ENCODE measurements at regions not wholly inside any gene's neighbourhood (a gene's known extent, or its start where the extent isn't known, plus 50 kb on each side); places are given as distances from the start of the nearest gene placed in this dataset.
"Not testable (repeated sequence)": the region's sequence is repeated elsewhere in the genome, so short reads cannot be mapped to it uniquely, and the experiment has no call there.

DNA sequence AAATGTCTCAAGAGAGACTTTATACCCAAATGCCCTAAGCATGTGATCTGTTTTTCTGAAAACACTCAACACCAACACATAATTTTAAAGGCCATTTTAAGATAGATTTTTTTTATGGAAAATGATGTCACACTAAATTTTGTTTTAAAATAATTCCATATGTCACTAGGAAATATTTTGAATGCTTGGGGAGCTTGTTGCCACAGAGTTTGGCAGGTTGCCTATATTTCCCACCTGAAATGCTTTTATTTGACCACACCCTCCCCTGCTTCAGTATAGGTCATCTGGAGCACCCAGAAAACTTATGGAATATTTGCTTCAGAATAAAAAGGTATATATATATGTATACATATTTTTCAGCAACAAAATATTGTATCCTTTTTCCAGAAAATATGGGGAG lies 180.0 kb upstream of the ANK3 start:
- no peak for DNase-seq

DNA sequence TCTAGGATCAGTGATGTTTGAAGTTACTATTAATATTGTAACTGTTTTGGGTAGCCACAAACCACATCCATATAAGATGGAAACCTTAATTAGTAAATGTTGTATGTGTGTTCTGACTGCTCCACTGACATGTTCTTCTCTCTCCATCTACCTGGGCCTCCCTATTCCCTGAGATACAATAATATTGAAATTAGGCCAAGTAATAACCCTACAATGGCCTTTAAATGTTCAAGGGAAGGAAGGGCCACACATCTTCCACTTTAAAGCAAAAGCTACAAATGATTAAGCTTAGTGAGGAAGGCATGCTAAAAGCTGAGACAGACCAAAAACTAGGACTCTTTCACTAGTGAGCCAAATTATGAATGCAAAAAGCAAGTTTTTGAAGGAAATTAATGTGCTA lies 176.4 kb upstream of the ANK3 start:
- DNase-seq: no peak

DNA sequence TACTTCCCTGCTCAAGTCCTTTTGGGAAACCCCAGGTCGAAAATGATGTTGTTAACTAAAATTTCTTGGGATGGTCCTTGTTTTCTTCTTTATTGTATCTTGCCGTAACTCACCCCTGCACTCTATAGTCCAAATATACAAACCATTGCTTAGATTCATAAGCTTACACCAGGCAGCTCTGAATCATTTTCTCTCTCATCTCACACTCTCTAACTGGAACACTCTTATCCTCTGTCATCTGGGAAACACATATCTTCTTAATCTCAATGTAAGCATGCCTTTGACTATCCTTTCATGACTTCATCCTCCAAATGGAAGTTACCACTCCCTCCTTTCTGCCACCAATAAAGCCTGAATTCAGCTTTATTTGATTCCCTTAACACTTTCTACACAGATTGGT lies 175.8 kb upstream of the ANK3 start:
- DNase-seq: no peak

DNA sequence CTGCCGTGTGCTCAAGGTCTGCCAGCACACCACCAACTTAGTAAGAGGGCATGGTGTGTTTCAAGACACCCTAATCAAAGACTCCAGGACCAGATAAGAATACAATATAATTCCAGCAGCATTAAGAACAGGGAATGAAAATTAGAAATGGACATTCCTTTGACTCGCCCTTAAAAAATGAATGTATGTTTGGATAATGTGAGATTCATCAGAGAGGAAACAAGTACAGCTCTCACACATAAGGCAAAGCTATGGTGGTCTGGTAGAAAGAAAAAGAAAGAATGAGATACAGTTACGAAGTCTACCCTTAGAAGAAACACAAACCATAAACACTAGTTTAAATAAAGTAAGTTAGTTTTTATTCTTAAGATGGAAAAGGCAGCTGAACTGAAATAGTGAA lies 174.8 kb upstream of the ANK3 start:
- no peak for DNase-seq

DNA sequence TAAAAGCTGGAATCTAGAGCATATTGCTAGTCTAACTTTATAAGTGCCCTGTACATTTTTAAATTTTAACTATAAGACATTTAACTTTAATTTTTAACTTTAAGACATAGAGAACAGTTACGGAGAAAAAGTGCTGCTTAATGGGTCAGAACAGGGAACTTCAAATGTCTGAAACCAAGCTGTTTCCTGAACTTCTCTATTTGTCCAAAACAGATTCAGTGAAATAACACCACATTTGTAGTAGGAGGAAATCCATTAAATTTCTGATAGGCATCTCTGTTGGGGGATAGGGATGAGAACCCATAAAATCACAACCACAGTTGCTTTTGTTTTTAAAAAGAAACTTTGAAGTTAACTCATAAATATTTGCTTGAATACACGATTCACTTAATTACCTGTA lies 170.8 kb upstream of the ANK3 start:
- no peak for DNase-seq

DNA sequence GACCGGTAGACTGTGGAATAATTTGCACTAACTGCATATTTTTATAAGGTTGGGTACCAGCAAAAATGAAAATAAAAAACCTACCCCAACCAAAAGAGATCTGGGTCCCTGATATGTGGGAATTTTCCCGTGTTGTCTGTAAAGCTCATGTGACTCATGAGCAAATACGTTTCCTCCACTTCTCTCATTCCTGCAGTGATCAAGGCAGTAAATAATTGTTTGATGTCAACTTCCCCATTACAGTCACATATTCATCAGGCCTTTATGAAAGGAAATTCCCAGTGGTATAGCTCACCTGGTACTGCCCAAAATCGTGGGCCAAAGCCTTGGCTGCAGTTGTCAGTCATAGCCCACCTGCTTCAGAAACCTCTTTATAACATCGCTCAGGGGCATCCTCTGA lies 166.0 kb upstream of the ANK3 start:
- no peak for DNase-seq

DNA sequence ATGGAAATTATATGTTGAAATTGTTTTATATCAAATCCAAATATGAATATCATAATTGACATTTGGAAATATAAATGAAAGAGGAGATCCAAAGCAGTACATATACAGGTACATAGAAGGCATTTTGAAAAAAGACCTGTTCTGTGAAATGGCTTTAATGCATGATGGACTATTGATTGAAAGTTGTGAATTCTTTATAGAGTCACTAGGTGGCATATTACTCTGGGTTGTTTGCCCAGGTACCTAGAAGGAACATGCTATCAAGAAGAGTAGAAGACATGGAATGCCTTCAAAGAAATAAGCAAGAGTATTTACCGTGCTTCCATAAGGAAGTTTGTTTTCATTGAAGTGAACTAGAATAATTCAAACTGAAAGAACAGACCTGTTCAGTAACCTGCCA lies 160.0 kb upstream of the ANK3 start:
- no peak for DNase-seq

DNA sequence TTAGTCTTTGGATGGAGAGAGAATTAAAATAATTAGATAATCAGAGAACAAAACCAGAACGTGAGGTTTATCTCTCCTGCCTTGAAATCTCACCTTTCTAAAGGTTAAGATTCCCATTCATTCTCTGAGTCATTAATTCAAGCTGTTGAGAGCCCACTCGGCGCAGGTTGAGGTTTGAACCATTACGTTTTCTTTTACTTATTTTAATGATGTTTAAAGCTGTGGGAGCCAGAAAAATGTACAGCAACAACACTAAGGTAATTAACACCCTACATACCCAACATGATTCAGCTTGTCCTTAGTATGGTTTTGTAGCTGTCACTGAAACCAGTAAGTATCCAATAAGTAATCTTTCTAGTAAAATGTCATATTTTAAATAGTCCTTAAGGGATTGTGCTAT lies 153.0 kb upstream of the ANK3 start:
- no peak for DNase-seq

DNA sequence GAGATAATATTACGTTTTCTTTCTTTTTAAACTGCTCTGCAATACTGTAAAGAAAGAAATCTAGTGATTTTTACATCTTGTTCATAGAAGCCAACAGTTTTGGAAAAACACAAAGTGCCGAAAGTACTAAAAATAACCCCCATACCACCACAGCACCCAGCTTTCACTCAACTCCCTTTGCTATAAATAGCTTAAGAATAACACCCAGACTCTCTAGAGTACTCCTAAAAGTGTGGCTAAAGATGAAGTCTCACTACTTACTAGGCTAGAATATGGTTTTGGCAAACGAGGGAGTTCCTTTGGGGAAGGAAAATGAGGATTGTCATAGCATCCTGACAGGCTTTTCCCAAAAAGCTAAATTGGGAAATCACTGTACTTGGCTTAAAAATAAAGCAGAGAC lies 151.8 kb upstream of the ANK3 start:
- DNase-seq: no peak

DNA sequence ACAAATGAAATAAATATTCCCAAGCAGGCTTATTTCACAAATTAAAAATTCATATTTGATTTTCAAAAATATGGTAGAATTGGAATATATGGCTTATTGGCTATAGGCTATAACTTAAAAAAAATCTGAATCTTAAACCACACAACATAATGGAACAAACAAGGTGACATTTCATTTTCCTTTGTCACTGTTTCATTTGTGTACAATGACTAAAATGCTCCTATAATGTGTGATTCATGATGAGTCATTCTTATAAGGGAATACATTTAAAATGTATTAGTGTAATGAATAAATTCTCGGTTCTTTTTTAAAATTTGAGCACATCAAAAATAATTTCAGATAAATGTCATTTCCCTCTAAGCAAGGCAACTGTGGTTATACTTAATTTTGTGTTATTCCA lies 148.0 kb upstream of the ANK3 start:
- no peak for DNase-seq

DNA sequence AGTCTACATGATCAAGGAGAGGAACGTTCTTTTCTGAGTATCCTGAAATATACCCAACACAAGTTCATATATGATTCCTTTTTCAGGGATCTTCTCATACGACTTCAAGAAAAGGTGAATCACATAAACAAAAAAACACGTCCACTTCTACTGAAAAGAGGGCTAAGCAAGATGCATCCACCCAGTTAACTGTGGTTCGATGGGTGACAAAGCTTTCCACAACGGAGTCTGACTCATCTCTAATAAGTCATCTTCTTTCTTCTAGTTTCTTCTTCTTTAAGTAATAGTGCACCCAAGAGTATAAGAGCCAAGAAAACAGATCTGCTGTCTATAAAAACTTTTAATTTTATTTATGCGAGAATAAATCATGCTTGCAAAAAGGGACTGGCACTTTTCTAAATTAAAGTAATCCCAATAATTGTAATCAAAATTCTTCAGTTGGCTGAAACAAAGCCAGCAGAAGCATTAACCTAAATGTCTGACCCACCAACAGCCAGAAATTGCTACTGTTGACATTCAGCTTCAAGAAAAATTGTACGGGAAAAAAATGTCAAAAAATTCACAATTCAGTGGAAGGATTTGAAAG lies 146.9 kb upstream of the ANK3 start:
- DNase-seq: no peak

DNA sequence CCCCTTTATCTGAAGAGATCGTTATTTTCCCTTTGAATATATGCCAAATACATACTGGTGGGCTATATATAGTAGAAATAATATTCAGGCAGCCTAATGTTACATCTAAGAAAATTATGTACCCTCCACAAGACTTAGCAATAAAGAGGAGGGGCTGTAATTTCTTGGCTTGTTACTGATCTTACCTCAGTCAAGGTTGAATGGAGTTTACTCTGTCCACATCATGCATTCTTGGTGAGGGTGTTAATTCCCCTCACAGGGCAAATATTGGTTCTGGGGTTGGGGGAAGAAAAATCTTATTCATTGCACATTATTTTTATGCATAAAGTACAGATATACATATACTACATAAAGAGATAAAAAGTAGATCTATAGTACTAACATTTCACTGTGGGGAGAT lies 145.8 kb upstream of the ANK3 start:
- DNase-seq: no peak

DNA sequence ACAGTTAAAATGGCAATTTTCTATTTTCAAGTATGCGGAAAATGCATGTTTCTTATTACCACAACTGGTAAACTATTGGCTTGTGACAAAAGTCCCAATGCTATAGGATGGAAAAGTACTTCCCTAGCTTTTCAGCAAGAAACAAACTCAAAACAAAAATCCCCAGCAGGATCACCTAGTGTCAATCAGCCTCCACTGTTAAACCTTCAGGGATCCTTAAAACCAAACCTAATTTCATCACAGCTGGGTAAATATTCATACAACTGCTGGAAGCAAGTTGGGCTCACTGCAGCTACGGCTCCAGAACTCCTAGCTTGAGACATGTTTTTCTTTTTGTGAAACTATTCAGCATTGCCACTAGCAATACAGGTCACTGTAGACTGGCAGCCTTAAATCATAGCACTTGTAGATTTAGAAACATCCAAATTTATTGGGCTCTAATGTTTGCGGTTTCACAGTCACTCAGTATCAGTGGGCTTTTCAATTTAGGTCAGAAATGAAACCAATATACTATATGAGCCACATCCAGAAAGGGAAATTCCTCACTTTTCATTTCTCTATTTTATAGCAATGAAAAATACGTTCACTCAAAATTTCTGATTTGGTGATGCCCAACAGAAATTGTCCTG lies 145.2 kb upstream of the ANK3 start:
- no peak for DNase-seq

DNA sequence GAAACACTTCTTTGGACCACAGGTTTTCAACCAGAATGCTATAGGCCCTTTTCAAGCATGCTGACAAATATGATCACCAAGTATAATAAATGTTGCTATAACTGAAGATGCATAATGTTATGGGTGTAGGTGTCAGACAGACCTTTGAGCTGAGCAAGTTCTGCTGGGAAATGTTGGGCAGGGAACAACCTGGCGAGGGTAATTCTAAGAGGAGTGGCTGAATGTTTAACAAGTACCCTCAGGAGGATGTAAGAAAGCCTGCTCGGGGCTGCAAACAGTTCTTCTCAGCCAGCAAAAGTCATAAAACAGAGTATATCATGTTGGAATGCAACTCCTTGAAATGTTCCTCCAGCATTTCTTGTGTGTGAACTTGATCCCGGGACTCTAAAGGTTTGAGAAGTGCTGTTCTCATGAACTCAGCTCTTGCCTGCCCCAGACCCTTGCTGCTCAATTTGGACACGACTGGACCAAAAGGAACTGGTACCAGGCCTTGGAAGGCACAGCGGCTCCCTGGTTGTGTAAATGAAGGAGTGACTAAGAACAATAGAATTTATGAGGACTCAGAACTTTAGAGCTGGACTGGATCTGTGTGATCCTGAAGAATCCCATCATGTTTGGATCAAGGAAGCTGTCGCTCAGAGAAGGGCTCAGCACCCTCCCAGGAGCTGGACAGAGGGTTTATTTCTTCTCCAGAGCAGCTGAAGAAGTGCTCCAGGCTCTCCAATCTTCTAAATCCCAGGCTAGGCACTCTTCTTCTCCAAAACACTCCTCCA lies 143.2 kb upstream of the ANK3 start:
- DNase-seq: no peak

DNA sequence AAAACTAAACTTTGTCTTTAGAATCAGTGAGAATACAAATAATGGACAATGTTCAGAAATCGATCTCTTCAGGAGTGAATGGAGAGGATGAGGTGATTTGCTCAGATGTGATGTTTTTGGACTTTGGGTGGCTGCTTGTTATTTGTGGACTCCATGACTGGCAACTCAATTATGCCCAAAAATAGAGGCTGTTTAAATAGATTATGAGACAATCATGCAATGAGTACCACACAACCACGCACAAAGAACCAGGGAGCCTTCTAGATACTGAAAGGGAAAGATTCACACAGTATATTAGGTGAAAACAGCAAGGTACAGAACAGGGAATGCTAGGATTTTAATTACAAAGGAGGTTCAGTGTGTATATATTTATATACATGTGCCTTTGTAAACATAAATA lies 141.3 kb upstream of the ANK3 start:
- DNase-seq: no peak

DNA sequence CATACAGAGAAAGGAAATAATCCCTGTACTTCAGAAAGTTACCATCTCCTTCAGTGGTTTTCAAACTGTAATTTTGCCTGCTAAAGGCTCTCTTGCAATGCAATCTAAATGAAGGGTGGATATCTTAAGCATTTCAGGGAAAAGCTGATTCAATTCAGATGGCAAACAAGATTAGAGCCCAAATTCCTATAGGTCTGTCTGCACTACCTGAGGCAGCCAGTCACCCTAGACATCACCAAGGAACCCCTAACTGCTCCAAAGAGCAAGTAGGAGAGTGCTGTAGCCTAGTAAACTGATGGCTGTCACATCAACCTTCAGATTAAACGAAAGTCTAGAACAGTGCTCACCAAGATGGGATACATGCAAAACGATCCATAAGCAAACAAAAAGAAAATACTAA lies 138.0 kb upstream of the ANK3 start:
- DNase-seq: no peak

DNA sequence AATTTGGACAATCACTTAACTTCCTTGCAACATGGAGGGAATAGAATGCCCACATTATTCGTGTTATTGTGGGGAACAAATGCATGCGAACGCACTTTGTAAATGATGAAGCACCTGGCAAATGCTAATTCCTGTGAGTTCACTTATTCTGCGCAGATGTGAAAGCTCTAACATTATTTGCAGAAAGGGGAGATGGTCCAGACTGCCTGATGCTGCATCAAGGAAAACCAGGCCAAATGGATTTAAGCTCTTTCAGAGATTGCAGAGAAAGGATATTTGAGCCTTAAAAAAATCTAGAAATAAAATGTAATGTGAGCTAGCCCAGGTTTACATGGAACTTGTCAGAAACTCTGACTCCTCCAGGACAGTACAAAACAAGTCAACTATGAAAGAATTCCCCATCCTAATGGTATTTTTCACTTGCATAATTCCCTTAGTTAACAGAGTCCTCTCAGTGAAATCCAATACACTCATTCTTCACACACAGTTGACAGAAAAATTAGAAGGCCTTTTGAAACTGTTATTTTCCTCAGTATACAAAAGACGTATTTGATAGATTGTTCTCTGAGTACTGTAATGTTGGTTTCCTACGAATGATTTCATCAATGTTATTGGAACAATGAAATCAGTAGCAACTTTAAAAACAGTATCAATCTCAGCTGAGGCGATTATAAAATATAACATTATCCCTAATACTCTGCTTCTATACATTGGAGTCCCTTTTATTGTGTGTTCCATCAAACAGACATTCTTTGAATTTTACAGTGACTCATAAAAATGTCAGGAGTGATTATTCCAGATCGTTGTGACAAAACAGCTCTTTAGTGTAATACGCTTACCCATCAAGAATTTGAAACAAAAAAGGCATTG lies 136.3 kb upstream of the ANK3 start:
- no peak for DNase-seq

DNA sequence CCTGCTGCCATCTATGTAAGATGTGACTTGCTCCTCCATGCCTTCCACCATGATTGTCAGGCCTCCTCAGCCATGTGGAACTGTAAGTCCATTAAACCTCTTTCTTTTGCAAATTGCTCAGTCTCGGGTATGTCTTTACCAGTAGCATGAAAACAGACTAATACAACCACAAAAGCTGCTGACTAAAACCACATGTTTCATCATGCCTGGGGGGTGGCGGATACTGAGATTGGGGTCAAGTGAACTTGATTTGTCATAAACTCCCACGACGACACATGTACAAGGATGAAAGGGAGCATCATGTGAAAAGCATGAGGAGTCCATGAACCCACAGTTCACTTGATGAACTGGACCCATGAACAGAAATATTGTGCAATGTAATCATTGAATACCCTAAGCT lies 134.9 kb upstream of the ANK3 start:
- no peak for DNase-seq

DNA sequence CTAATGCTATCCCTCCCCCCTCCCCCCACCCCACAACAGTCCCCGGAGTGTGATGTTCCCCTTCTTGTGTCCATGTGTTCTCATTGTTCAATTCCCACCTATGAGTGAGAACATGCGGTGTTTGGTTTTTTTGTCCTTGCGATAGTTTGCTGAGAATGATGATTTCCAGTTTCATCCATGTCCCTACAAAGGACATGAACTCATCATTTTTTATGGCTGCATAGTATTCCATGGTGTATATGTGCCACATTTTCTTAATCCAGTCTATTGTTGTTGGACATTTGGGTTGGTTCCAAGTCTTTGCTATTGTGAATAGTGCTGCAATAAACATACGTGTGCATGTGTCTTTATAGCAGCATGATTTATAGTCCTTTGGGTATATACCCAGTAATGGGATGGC lies 133.7 kb upstream of the ANK3 start:
- not testable (repeated sequence) for DNase-seq

DNA sequence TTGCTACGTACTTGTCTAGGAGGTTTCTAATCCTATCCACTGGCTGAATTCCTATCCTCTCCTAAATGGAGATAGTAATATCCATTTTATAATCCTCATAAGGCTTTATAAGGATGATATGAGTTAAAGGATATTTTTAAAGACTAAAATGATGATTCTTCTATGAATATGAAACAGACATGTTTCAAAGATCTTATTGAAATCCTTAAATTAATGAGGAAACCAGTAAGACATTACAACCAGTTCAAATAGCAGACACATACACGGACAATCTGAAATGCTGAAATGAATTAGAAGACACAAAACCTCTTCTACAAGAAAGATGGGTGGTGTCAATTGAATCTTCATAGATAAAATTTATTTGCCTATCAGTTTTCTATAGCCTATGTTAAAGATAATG lies 132.9 kb upstream of the ANK3 start:
- no peak for DNase-seq

DNA sequence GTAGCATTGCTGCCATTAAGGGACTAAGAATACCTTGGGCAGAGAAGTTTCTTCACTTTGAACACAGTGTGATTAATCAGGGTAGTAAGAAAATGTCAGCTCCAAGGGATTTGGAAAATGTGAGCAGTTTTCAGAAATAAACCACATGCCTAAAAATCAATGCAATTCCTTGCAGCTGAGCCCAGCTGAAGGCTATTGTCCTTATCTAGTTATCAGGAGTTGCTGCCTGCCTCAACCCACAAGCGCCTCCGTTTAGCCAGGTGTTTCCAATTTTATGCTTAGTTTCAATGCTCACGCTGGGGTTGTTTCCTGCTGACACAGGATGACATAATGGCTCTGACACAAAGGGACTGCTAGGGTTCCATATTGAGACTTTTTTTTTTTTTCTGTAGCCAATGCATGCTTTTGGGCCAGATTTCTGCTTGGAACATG lies 132.3 kb upstream of the ANK3 start:
- DNase-seq: peak; percentile 72

DNA sequence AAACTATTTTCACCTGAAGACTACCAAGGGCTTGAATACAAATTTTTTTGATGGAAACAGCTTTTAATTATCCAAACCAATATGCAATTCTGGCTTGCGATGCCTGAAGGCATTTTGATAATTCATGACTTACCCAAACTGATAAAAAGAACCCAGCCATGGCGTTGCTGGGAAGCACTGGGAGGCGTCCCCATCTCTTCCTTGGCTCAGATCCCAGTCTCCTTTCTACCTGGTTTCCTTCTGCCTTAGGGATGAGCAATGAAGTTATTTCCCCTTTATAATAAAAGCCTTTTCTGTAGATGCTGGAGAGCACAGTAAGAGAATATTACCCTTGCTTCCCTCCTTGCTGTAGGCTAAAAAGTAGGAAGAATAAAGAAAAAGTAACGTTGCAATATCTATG lies 129.1 kb upstream of the ANK3 start:
- DNase-seq: no peak

DNA sequence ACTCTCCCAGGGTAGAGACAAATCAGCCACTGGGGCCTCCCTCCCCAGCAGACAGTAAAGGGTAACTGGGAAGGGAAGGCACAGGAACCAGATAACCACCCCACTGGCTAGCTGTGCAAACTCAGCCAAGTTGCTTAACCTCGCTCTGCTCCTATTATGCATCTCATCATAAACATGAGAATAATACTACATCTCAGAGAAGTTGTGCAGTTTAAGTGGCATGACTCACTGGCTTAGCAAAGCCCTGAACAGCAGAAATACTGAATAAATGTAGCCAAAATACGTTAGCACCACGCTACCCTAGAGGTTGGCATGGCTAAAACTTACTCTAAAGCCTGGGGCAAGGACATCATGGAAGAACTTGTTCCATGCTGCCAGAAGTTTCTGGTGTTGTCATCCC lies 128.1 kb upstream of the ANK3 start:
- DNase-seq: no peak
